Sigmoid colon (tissue), 6 donors: ENCODE measurements at regions not wholly inside any gene's neighbourhood (a gene's known extent, or its start where the extent isn't known, plus 50 kb on each side); places are given as distances from the start of the nearest gene placed in this dataset.

Experiments
- DNase-seq: peaks from one replicate; pipeline ENCODE4 v3.0.0-alpha.2; 2019
- H3K27ac ChIP-seq, 4 donors: fragments of 200-600 bp; sonication (generic); one replicate each; pipeline ENCODE4 v1.5.1; 2016 to 2019; ENCODE audit warnings: mild to moderate bottlenecking in 1 of 4
- H3K27me3 ChIP-seq, 3 donors: fragments of 200-600 bp; sonication (generic); one replicate each; pipeline ENCODE4 v1.5.1; 2019; ENCODE audit warnings: mild to moderate bottlenecking in 1 of 3
- H3K36me3 ChIP-seq, 4 donors: fragments of 200-600 bp; sonication (generic); one replicate each; pipeline ENCODE4 v1.5.1; 2016 to 2019
- H3K4me1 ChIP-seq, 4 donors: fragments of 200-600 bp; sonication (generic); one replicate each; pipeline ENCODE4 v1.5.1; 2017 to 2019
- H3K4me3 ChIP-seq, 4 donors: fragments of 200-600 bp; sonication (generic); one replicate each; pipeline ENCODE4 v1.5.1; 2017 to 2019; ENCODE audit warnings: mild to moderate bottlenecking in 2 of 4, moderate library complexity in 1 of 4
- H3K9me3 ChIP-seq, 4 donors: fragments of 200-600 bp in 3 of 4; sonication (generic) in 3 of 4; one replicate each; pipeline versions ENCODE4 v1.5.1 to v1.6.1; 2013 to 2019
- EP300 ChIP-seq, 4 donors: sonication (generic); formaldehyde crosslinking; IDR thresholded peaks; one replicate each; pipeline ENCODE4 v1.6.1; 2017; ENCODE audit warnings: antibody characterized with exemption in 4 of 4
- POLR2A ChIP-seq, 2 donors: fragments of 450-650 bp; IDR thresholded peaks; one replicate each; pipeline ENCODE4 v1.6.1; 2016; ENCODE audit warnings: antibody characterized with exemption in 2 of 2, mild to moderate bottlenecking in 2 of 2, moderate library complexity in 2 of 2
- POLR2AphosphoS5 ChIP-seq, 4 donors: sonication (generic); formaldehyde crosslinking; IDR thresholded peaks; one replicate each; pipeline ENCODE4 v1.6.1; 2017; ENCODE audit warnings: antibody characterized with exemption in 4 of 4
- WGBS, 2 donors: extraction: QIAGEN DNeasy Blood & Tissue Kit; methylation state at CpG; one replicate each; pipeline ENCODE4 v1.1.7; 2013; 5-methylcytosine and 5-hydroxymethylcytosine counted together
- intact Hi-C: fragments of 100-400 bp; cut with DNase I; formaldehyde crosslinking; loops from one replicate; pipeline ENCODE4 v1.15.1; 2023
- TF ChIP-seq, protein P1 (sequence below), 4 experiments: fragments of 450-650 bp in 3 of 4; fragments of 200-600 bp in 1 of 4; IDR thresholded peaks; one replicate each; pipeline ENCODE4 v1.5.1; 2016 to 2019; ENCODE audit warnings: antibody characterized with exemption in 4 of 4, mild to moderate bottlenecking in 3 of 4, moderate library complexity in 2 of 4
- donor health status: healthy with polysubstance abuse.
- donor health status: healthy.

DNA sequence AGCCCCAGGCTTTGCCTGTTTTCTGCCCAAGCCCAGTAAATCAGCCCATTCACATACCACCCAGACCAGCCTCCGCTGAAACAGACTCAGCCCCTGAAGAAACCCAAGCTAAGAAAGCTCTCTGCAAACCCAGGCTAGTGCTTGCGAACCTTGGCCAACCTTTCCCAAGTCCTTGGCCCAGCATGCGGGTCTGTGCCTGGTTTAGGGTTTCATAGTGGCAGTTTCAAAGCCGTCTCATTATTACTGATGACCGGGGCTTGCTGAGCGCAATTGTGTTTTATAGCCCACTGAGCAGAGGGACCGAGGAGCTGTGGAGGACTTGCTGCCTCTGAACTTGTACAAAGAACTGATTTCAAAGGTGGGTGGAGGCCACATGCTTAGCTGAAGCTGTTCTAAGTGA lies 584.3 kb downstream of the BNC2 start:
- TF ChIP-seq POLR2A (IDR thresholded peaks at IDR 0.05) (no peak), POLR2AphosphoS5 (IDR thresholded peaks at IDR 0.05) (no peak), EP300 (IDR thresholded peaks at IDR 0.05) (no peak)
- TF ChIP-seq, protein P1, sequence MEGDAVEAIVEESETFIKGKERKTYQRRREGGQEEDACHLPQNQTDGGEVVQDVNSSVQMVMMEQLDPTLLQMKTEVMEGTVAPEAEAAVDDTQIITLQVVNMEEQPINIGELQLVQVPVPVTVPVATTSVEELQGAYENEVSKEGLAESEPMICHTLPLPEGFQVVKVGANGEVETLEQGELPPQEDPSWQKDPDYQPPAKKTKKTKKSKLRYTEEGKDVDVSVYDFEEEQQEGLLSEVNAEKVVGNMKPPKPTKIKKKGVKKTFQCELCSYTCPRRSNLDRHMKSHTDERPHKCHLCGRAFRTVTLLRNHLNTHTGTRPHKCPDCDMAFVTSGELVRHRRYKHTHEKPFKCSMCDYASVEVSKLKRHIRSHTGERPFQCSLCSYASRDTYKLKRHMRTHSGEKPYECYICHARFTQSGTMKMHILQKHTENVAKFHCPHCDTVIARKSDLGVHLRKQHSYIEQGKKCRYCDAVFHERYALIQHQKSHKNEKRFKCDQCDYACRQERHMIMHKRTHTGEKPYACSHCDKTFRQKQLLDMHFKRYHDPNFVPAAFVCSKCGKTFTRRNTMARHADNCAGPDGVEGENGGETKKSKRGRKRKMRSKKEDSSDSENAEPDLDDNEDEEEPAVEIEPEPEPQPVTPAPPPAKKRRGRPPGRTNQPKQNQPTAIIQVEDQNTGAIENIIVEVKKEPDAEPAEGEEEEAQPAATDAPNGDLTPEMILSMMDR (IDR thresholded peaks at IDR 0.05) = no peak
- no peak for DNase-seq
- intact Hi-C loops = no loop called here
- Histone ChIP-seq H3K4me3 (no peak overlapping the region), H3K9me3 (no peaks in the 10 kb centered on the region), H3K27ac (no peak overlapping the region), H3K36me3 (no peaks in the 10 kb centered on the region), H3K4me1 (peaks cover 0 to 18% (median 13%) of the 10 kb centered on the region in 4 donors), H3K27me3 (no peaks in the 10 kb centered on the region)
- 76 to 89% methylated on average over 7 of the region's 7 CpGs for WGBS, 2 donors

DNA sequence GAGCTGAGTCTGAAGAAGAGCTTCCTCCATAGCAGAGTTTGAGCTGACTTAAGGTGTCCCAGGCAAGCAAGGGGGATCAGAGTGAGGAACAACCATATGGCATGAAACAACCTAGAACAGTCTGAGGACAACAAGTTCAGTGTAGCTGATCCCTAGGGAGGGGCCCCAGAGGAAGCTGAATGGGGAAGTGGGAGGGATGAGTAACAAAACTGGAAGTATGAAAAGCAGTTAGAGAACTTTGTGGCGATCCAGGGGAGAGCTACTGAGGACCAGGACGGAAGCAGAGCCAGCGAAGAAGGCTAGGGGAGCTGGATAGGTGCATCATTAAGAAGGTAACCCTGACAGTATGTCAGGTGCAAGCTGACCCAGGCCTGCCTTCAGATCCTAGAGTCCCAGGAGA lies 580.8 kb downstream of the BNC2 start:
- Histone ChIP-seq H3K27ac (no peak overlapping the region), H3K36me3 (no peaks in the 10 kb centered on the region), H3K9me3 (peaks cover 0 to 4% (median 0%) of the 10 kb centered on the region in 4 donors), H3K27me3 (no peaks in the 10 kb centered on the region), H3K4me1 (peaks cover 0 to 8% (median 7%) of the 10 kb centered on the region in 4 donors), H3K4me3 (no peak overlapping the region)
- no peak for DNase-seq
- intact Hi-C loops = no loop called here
- WGBS, 2 donors = 60 to 87% methylated on average over 3 of the region's 3 CpGs
- TF ChIP-seq, protein P1 (IDR thresholded peaks at IDR 0.05) = no peak

GRCh38 chr9:16290169-16290568 lies 580.3 kb downstream of the BNC2 start:
- TF ChIP-seq, protein P1 (IDR thresholded peaks at IDR 0.05) = no peak
- TF ChIP-seq EP300 (IDR thresholded peaks at IDR 0.05) (no peak), POLR2A (IDR thresholded peaks at IDR 0.05) (no peak)
- peaks cover 0 to 13% (median 10%) of the 10 kb centered on the region in 4 donors for H3K4me1 ChIP-seq
- H3K4me3 ChIP-seq = no peak overlapping the region
- H3K36me3 ChIP-seq = no peaks in the 10 kb centered on the region
- peaks cover 0 to 4% (median 0%) of the 10 kb centered on the region in 4 donors for H3K9me3 ChIP-seq
- no peak overlapping the region for H3K27ac ChIP-seq
- no peaks in the 10 kb centered on the region for H3K27me3 ChIP-seq
- intact Hi-C loops = no loop called here
- 73 to 77% methylated on average over 5 of the region's 5 CpGs for WGBS, 2 donors
- no peak for DNase-seq

DNA sequence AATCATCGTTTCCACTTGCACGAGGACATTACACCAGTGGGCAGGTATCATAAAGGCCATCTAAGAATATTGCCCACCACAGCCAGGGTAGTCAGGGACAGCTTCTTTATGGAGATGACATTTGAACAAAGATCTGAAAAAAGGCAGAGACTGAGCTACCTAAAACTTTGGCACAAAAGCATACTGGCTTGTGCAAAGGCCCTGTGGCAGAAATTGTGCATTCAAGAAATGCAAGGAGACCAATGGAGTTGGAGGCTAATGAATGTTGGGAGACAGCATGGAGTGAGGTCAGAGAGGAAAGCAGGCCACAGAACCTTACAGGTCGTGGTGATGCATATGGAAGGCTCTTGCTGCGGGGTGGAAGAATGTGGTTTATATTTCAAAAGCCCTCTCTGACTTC lies 578.5 kb downstream of the BNC2 start:
- TF ChIP-seq EP300 (IDR thresholded peaks at IDR 0.05) = no peak
- no peak for TF ChIP-seq POLR2AphosphoS5 (IDR thresholded peaks at IDR 0.05)
- TF ChIP-seq POLR2A (IDR thresholded peaks at IDR 0.05) = no peak
- TF ChIP-seq, protein P1 (IDR thresholded peaks at IDR 0.05) = no peak
- WGBS, 2 donors = 88 to 91% methylated on average over 4 of the region's 4 CpGs
- DNase-seq = no peak
- H3K4me3 ChIP-seq = no peak overlapping the region
- no peaks in the 10 kb centered on the region for H3K27me3 ChIP-seq
- H3K27ac ChIP-seq = no peak overlapping the region
- intact Hi-C loops = no loop called here
- H3K36me3 ChIP-seq = no peaks in the 10 kb centered on the region
- H3K4me1 ChIP-seq = peaks cover 0 to 13% (median 10%) of the 10 kb centered on the region in 4 donors
- H3K9me3 ChIP-seq = peaks cover 0 to 4% (median 2%) of the 10 kb centered on the region in 4 donors

- TF ChIP-seq EP300 (IDR thresholded peaks at IDR 0.05) (no peak), POLR2AphosphoS5 (IDR thresholded peaks at IDR 0.05) (no peak), POLR2A (IDR thresholded peaks at IDR 0.05) (no peak)
- TF ChIP-seq, protein P1 (IDR thresholded peaks at IDR 0.05) = no peak
- Histone ChIP-seq H3K27ac (no peak overlapping the region), H3K9me3 (peaks cover 0 to 4% (median 2%) of the 10 kb centered on the region in 4 donors), H3K4me3 (no peak overlapping the region), H3K4me1 (peaks cover 0 to 13% (median 10%) of the 10 kb centered on the region in 4 donors), H3K36me3 (no peaks in the 10 kb centered on the region), H3K27me3 (no peaks in the 10 kb centered on the region)
- WGBS, 2 donors = 70 to 82% methylated on average over 2 of the region's 2 CpGs
- intact Hi-C loops = no loop called here
- DNase-seq = no peak
Measured at GRCh38 chr9:16293610-16294009, 576.9 kb downstream of the BNC2 start.
